Activated naive CD4-positive, alpha-beta T cell treated with anti-CD3 and anti-CD28 coated beads, Interleukin-2, amount 10 ng/mL, durations not matched to agents 7 days and 5 days (primary cell): ENCODE measurements at regions not wholly inside any gene's neighbourhood (a gene's known extent, or its start where the extent isn't known, plus 50 kb on each side); places are given as distances from the start of the nearest gene placed in this dataset.

ENCODE experiments used
- CTCF ChIA-PET: fragments of 350-600 bp; sonication (Branson Sonifier 250); formaldehyde crosslinking; loops from one replicate; lab custom pipeline; 2021; ENCODE audit warnings: antibody characterized with exemption; lab: Charles Lee
- DNase-seq: peaks from one replicate; pipeline ENCODE4 v3.0.0-alpha.2; 2020
- H3K27ac Mint-ChIP-seq: one replicate; pipeline ENCODE4 v1.8.0; 2021; ENCODE audit warnings: mild to moderate bottlenecking, moderate library complexity, mixed read lengths
- H3K27me3 Mint-ChIP-seq: one replicate; pipeline ENCODE4 v1.8.0; 2021; ENCODE audit warnings: mild to moderate bottlenecking, mixed read lengths
- H3K36me3 Mint-ChIP-seq: one replicate; pipeline ENCODE4 v1.8.0; 2021; ENCODE audit warnings: mixed read lengths
- H3K4me1 Mint-ChIP-seq: one replicate; pipeline ENCODE4 v1.8.0; 2021; ENCODE audit warnings: mixed read lengths
- H3K4me3 Mint-ChIP-seq: one replicate; pipeline ENCODE4 v1.8.0; 2021; ENCODE audit warnings: mild to moderate bottlenecking, moderate library complexity, mixed read lengths
- H3K9me3 Mint-ChIP-seq: one replicate; pipeline ENCODE4 v1.8.0; 2021; ENCODE audit warnings: mixed read lengths

GRCh38 chr5:158275511-158275910, 416.6 kb upstream of the CLINT1 start:
- Mint-ChIP-seq H3K9me3 (no peaks in the 10 kb centered on the region), H3K36me3 (no peaks in the 10 kb centered on the region), H3K27ac (no peak overlapping the region), H3K27me3 (no peaks in the 10 kb centered on the region), H3K4me3 (no peak overlapping the region), H3K4me1 (no peaks in the 10 kb centered on the region)
- CTCF ChIA-PET: no interaction called here
- no peak for DNase-seq

- Mint-ChIP-seq H3K27me3 (no peaks in the 10 kb centered on the region), H3K36me3 (no peaks in the 10 kb centered on the region), H3K9me3 (no peaks in the 10 kb centered on the region), H3K27ac (no peak overlapping the region), H3K4me3 (no peak overlapping the region), H3K4me1 (no peaks in the 10 kb centered on the region)
- CTCF ChIA-PET: no interaction called here
- DNase-seq: no peak
Measured at GRCh38 chr5:158273035-158273434, 414.1 kb upstream of the CLINT1 start.

- H3K9me3 Mint-ChIP-seq: no peaks in the 10 kb centered on the region
- DNase-seq: no peak
- H3K27ac Mint-ChIP-seq: no peak overlapping the region
- no peak overlapping the region for H3K4me3 Mint-ChIP-seq
- CTCF ChIA-PET: no interaction called here
- H3K27me3 Mint-ChIP-seq: no peaks in the 10 kb centered on the region
- H3K36me3 Mint-ChIP-seq: no peaks in the 10 kb centered on the region
- no peaks in the 10 kb centered on the region for H3K4me1 Mint-ChIP-seq
Measured at GRCh38 chr5:158272409-158272808, 413.5 kb upstream of the CLINT1 start.

- no peak for DNase-seq
- no peaks in the 10 kb centered on the region for H3K9me3 Mint-ChIP-seq
- no peaks in the 10 kb centered on the region for H3K36me3 Mint-ChIP-seq
- H3K4me3 Mint-ChIP-seq: no peak overlapping the region
- CTCF ChIA-PET: no interaction called here
- H3K27me3 Mint-ChIP-seq: no peaks in the 10 kb centered on the region
- no peak overlapping the region for H3K27ac Mint-ChIP-seq
- H3K4me1 Mint-ChIP-seq: no peaks in the 10 kb centered on the region
Measured at GRCh38 chr5:158270996-158271554, 412.1 kb upstream of the CLINT1 start.

- CTCF ChIA-PET: no interaction called here
- H3K4me3 Mint-ChIP-seq: no peak overlapping the region
- H3K9me3 Mint-ChIP-seq: no peaks in the 10 kb centered on the region
- no peaks in the 10 kb centered on the region for H3K36me3 Mint-ChIP-seq
- DNase-seq: no peak
- no peaks in the 10 kb centered on the region for H3K27me3 Mint-ChIP-seq
- H3K27ac Mint-ChIP-seq: no peak overlapping the region
- no peaks in the 10 kb centered on the region for H3K4me1 Mint-ChIP-seq
Measured at GRCh38 chr5:158268286-158268685, 409.3 kb upstream of the CLINT1 start.

GRCh38 chr5:158267228-158267627, 408.3 kb upstream of the CLINT1 start:
- CTCF ChIA-PET: no interaction called here
- H3K27ac Mint-ChIP-seq: no peak overlapping the region
- DNase-seq: no peak
- H3K36me3 Mint-ChIP-seq: no peaks in the 10 kb centered on the region
- no peaks in the 10 kb centered on the region for H3K4me1 Mint-ChIP-seq
- H3K27me3 Mint-ChIP-seq: no peaks in the 10 kb centered on the region
- no peaks in the 10 kb centered on the region for H3K9me3 Mint-ChIP-seq
- no peak overlapping the region for H3K4me3 Mint-ChIP-seq

- Mint-ChIP-seq H3K36me3 (no peaks in the 10 kb centered on the region), H3K9me3 (no peaks in the 10 kb centered on the region), H3K4me1 (no peaks in the 10 kb centered on the region), H3K27ac (no peak overlapping the region), H3K4me3 (no peak overlapping the region), H3K27me3 (no peaks in the 10 kb centered on the region)
- CTCF ChIA-PET: interaction anchor here (0.8 kb wide), 1 partner anchor 365 kb away, joined by 3 read pairs; no protein-coding TSS in a partner anchor
- DNase-seq: no peak
Measured at GRCh38 chr5:158265931-158266700, 407.2 kb upstream of the CLINT1 start.

- no peaks in the 10 kb centered on the region for H3K36me3 Mint-ChIP-seq
Measured at GRCh38 chr5:158265346-158265745, 406.4 kb upstream of the CLINT1 start.

GRCh38 chr5:158264264-158264663, 405.3 kb upstream of the CLINT1 start:
- Mint-ChIP-seq H3K36me3 (no peaks in the 10 kb centered on the region), H3K4me3 (no peak overlapping the region), H3K4me1 (no peaks in the 10 kb centered on the region), H3K9me3 (no peaks in the 10 kb centered on the region), H3K27ac (no peak overlapping the region), H3K27me3 (no peaks in the 10 kb centered on the region)
- CTCF ChIA-PET: no interaction called here
- no peak for DNase-seq

More at GRCh38 chr5:158265346-158265745, 406.4 kb upstream of the CLINT1 start:
- no peaks in the 10 kb centered on the region for H3K27me3 Mint-ChIP-seq
- H3K4me3 Mint-ChIP-seq: no peak overlapping the region
- H3K4me1 Mint-ChIP-seq: no peaks in the 10 kb centered on the region
- CTCF ChIA-PET: interaction anchor here (0.8 kb wide), 1 partner anchor 366 kb away, joined by 3 read pairs; no protein-coding TSS in a partner anchor
- no peak for DNase-seq
- H3K27ac Mint-ChIP-seq: no peak overlapping the region
- no peaks in the 10 kb centered on the region for H3K9me3 Mint-ChIP-seq

- H3K4me3 Mint-ChIP-seq: no peak overlapping the region
- no peaks in the 10 kb centered on the region for H3K9me3 Mint-ChIP-seq
- H3K4me1 Mint-ChIP-seq: no peaks in the 10 kb centered on the region
- no peak overlapping the region for H3K27ac Mint-ChIP-seq
- CTCF ChIA-PET: no interaction called here
- no peaks in the 10 kb centered on the region for H3K27me3 Mint-ChIP-seq
- no peaks in the 10 kb centered on the region for H3K36me3 Mint-ChIP-seq
- DNase-seq: no peak
Measured at GRCh38 chr5:158261674-158262367, 402.9 kb upstream of the CLINT1 start.

- CTCF ChIA-PET: no interaction called here
- Mint-ChIP-seq H3K27ac (no peak overlapping the region), H3K4me3 (no peak overlapping the region), H3K4me1 (no peaks in the 10 kb centered on the region), H3K9me3 (no peaks in the 10 kb centered on the region), H3K27me3 (no peaks in the 10 kb centered on the region), H3K36me3 (no peaks in the 10 kb centered on the region)
- no peak for DNase-seq
Measured at GRCh38 chr5:158256096-158256495, 397.2 kb upstream of the CLINT1 start.

GRCh38 chr5:158255609-158256008, 396.7 kb upstream of the CLINT1 start:
- no peaks in the 10 kb centered on the region for H3K9me3 Mint-ChIP-seq
- no peak for DNase-seq
- CTCF ChIA-PET: no interaction called here

GRCh38 chr5:158246661-158247060, 387.7 kb upstream of the CLINT1 start:
- CTCF ChIA-PET: no interaction called here
- no peaks in the 10 kb centered on the region for H3K4me1 Mint-ChIP-seq
- H3K9me3 Mint-ChIP-seq: no peaks in the 10 kb centered on the region
- no peaks in the 10 kb centered on the region for H3K36me3 Mint-ChIP-seq
- no peak overlapping the region for H3K4me3 Mint-ChIP-seq
- no peak for DNase-seq
- H3K27me3 Mint-ChIP-seq: no peaks in the 10 kb centered on the region
- H3K27ac Mint-ChIP-seq: no peak overlapping the region

More at GRCh38 chr5:158255609-158256008, 396.7 kb upstream of the CLINT1 start:
- H3K36me3 Mint-ChIP-seq: no peaks in the 10 kb centered on the region
- H3K27ac Mint-ChIP-seq: no peak overlapping the region
- no peaks in the 10 kb centered on the region for H3K4me1 Mint-ChIP-seq
- H3K4me3 Mint-ChIP-seq: no peak overlapping the region
- H3K27me3 Mint-ChIP-seq: no peaks in the 10 kb centered on the region

- CTCF ChIA-PET: no interaction called here
- Mint-ChIP-seq H3K4me3 (no peak overlapping the region), H3K36me3 (no peaks in the 10 kb centered on the region), H3K27ac (no peak overlapping the region), H3K4me1 (no peaks in the 10 kb centered on the region), H3K27me3 (no peaks in the 10 kb centered on the region), H3K9me3 (no peaks in the 10 kb centered on the region)
- DNase-seq: no peak
Measured at GRCh38 chr5:158245513-158245912, 386.6 kb upstream of the CLINT1 start.

- H3K4me3 Mint-ChIP-seq: no peak overlapping the region
- no peaks in the 10 kb centered on the region for H3K36me3 Mint-ChIP-seq
- H3K27ac Mint-ChIP-seq: no peak overlapping the region
- CTCF ChIA-PET: no interaction called here
- H3K4me1 Mint-ChIP-seq: no peaks in the 10 kb centered on the region
- no peaks in the 10 kb centered on the region for H3K27me3 Mint-ChIP-seq
- no peak for DNase-seq
- no peaks in the 10 kb centered on the region for H3K9me3 Mint-ChIP-seq
Measured at GRCh38 chr5:158244882-158245281, 385.9 kb upstream of the CLINT1 start.
